ENCODE measurements at regions not wholly inside any gene's neighbourhood (a gene's known extent, or its start where the extent isn't known, plus 50 kb on each side); places are given as distances from the start of the nearest gene placed in this dataset.

DNA sequence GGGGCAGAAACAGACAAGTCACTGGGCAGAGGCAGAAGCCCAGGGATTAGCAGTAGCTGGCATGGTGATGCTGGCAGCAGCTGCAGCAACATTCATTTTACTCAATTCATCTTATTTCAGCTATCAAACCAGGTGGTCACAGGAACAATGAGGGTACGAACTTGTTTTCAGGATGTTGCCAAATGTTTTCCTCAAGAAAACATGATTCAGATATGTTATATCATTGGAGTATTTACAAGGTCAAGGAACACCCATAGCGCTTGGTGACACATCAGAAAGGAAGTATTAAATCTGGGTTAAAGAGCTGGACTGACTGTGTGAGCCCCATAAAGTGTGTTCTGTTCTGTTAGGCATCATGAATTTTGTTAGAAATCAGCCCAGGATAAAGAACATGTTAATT is 456.9 kb upstream of the ID4 start:
- TF ChIP-seq CTCF (IDR thresholded peaks at IDR 0.05; ENCODE audit: borderline replicate concordance, extremely low read depth, low read length, poor library complexity, severe bottlenecking): no peak
- TF ChIP-seq EZH2 (IDR thresholded peaks at IDR 0.05; ENCODE audit: borderline replicate concordance, low read depth, low read length, severe bottlenecking): no peak
